Lung (tissue), 11 donors: ENCODE measurements at regions not wholly inside any gene's neighbourhood (a gene's known extent, or its start where the extent isn't known, plus 50 kb on each side); places are given as distances from the start of the nearest gene placed in this dataset.

ENCODE experiments used
- ATAC-seq: fragments of 200-7000 bp; cut with Tn5 transposase; one replicate; pipeline ENCODE4 v1.9.1; 2020; ENCODE audit warnings: moderate number of reproducible peaks; ENCODE audit not compliant: insufficient read depth, low FRiP score
- DNase-seq, 3 donors: peaks; one replicate each; pipeline ENCODE4 v3.0.0-alpha.2; 2013 to 2017
- H3K27ac ChIP-seq, 2 donors: one replicate each; pipeline ENCODE4 v1.5.1; 2013; ENCODE audit warnings: mild to moderate bottlenecking in 2 of 2, moderate library complexity in 2 of 2, control low read depth in 1 of 2, inconsistent platforms in 1 of 2, low read depth in 1 of 2, low read length in 1 of 2
- H3K27me3 ChIP-seq, 3 donors: one replicate each; pipeline ENCODE4 v1.5.1; 2013; ENCODE audit warnings: low read length in 2 of 3; ENCODE audit not compliant: control insufficient read depth in 3 of 3, insufficient read depth in 3 of 3
- H3K36me3 ChIP-seq, 4 donors: one replicate each; pipeline ENCODE4 v1.5.1; 2013; ENCODE audit warnings: low read length in 4 of 4, mild to moderate bottlenecking in 1 of 4, moderate library complexity in 1 of 4; ENCODE audit not compliant: control insufficient read depth in 4 of 4, insufficient read depth in 4 of 4
- H3K4me1 ChIP-seq, 5 donors: one replicate each; pipeline ENCODE4 v1.5.1; 2013; ENCODE audit warnings: low read length in 5 of 5, mild to moderate bottlenecking in 2 of 5, moderate library complexity in 1 of 5; ENCODE audit not compliant: control insufficient read depth in 5 of 5, insufficient read depth in 5 of 5
- H3K4me3 ChIP-seq: one replicate; pipeline ENCODE4 v1.5.1; 2013; ENCODE audit warnings: mild to moderate bottlenecking, control low read depth, moderate library complexity
- H3K9ac ChIP-seq, 2 donors: one replicate each; pipeline ENCODE4 v1.5.1; 2013; ENCODE audit warnings: low read length in 2 of 2, control low read depth in 1 of 2; ENCODE audit not compliant: insufficient read depth in 1 of 2
- H3K9me3 ChIP-seq, 4 donors: one replicate each; pipeline ENCODE4 v1.5.1; 2013; ENCODE audit warnings: low read length in 3 of 4, mild to moderate bottlenecking in 1 of 4, moderate library complexity in 1 of 4; ENCODE audit not compliant: control insufficient read depth in 4 of 4, insufficient read depth in 3 of 4
- WGBS, 2 donors: extraction: QIAGEN DNeasy Blood & Tissue Kit; methylation state at CpG; one replicate each; pipeline ENCODE4 v1.1.7; 2013; 5-methylcytosine and 5-hydroxymethylcytosine counted together
- TF ChIP-seq, protein P1 (sequence below): IDR thresholded peaks from 2 replicates; pipeline ENCODE4 v1.5.1; 2012; ENCODE audit warnings: mild to moderate bottlenecking; ENCODE audit errors: control extremely low read depth, extremely low read depth
- donor health status: control.
- donor health status: control.
- donor health status: Bipolar disorder and iron deficiency.
- donor health status: healthy.
- donor health status: DM: yes; HTN: yes; CAD: no.

DNA sequence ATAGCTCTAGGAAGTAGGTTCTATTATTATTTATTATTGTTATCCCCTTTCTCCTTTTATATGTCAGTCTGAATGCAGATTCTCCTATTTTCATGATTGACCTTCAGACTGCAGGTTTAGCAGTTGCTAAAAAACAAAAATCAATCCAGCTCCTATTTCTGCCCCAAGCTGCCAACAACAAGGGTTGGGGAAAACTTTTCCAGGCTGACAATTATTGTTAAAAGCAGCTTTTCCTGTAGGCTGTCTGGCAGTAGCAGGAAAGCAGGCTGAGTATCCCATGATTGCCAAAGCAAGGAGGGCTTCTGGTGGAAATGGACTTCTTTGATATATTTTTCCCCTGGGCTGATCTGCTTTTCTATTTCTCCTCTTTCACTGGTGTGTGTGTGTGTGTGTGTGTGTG is 78.0 kb upstream of the CTLA4 start:
- H3K4me1 ChIP-seq, result peaks cover 0 to 8% (median 4%) of the 10 kb centered on the region in 5 donors
- TF ChIP-seq, protein P1, sequence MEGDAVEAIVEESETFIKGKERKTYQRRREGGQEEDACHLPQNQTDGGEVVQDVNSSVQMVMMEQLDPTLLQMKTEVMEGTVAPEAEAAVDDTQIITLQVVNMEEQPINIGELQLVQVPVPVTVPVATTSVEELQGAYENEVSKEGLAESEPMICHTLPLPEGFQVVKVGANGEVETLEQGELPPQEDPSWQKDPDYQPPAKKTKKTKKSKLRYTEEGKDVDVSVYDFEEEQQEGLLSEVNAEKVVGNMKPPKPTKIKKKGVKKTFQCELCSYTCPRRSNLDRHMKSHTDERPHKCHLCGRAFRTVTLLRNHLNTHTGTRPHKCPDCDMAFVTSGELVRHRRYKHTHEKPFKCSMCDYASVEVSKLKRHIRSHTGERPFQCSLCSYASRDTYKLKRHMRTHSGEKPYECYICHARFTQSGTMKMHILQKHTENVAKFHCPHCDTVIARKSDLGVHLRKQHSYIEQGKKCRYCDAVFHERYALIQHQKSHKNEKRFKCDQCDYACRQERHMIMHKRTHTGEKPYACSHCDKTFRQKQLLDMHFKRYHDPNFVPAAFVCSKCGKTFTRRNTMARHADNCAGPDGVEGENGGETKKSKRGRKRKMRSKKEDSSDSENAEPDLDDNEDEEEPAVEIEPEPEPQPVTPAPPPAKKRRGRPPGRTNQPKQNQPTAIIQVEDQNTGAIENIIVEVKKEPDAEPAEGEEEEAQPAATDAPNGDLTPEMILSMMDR, result no peak
- H3K9me3 ChIP-seq, result no peaks in the 10 kb centered on the region
- ATAC-seq (no peak), DNase-seq (no peak)
- no peaks in the 10 kb centered on the region for H3K27me3 ChIP-seq
- no peaks in the 10 kb centered on the region for H3K36me3 ChIP-seq
- no peak overlapping the region for H3K4me3 ChIP-seq
- no peak overlapping the region for H3K27ac ChIP-seq
- no peak overlapping the region for H3K9ac ChIP-seq

DNA sequence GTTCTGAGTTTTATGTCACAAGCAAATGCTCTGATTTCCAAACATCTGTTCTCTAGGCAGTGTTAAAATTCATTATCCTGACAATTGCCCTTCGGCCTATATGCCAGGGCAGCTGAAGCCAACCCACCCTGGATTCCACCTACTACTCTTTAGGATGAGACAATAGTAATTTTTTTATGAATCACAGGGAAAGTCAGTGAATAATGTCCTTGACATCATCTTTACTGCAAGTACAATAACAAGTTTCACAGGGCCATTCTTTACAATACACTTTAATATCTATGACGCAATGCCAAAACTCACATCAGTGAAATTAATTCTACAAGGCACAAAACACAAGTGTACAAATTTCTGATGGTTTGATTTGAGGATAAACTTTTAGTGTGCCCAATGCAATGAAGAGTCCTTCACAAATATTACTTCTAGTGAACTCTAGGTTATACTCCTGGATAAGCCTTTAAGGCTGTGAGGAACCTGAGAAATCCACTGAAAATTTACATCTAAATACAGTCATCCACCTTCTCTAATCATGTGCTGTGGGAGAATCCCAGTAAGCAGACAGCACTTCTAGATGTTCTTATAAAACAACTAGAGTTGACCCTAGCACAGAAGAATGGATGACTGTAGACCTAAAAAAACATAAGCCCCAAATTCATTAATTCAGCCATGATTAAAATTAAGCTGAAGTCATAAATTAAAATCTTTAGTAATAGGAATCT is 77.3 kb upstream of the CTLA4 start:
- Histone ChIP-seq H3K27ac (no peak overlapping the region), H3K36me3 (no peaks in the 10 kb centered on the region), H3K9ac (no peak overlapping the region), H3K9me3 (no peaks in the 10 kb centered on the region), H3K4me3 (no peak overlapping the region), H3K27me3 (no peaks in the 10 kb centered on the region), H3K4me1 (peaks cover 0 to 8% (median 4%) of the 10 kb centered on the region in 5 donors)
- 91 to 96% methylated on average over 2 of the region's 2 CpGs for WGBS, 2 donors
- no peak for DNase-seq
- TF ChIP-seq, protein P1, result no peak
- ATAC-seq, result no peak

DNA sequence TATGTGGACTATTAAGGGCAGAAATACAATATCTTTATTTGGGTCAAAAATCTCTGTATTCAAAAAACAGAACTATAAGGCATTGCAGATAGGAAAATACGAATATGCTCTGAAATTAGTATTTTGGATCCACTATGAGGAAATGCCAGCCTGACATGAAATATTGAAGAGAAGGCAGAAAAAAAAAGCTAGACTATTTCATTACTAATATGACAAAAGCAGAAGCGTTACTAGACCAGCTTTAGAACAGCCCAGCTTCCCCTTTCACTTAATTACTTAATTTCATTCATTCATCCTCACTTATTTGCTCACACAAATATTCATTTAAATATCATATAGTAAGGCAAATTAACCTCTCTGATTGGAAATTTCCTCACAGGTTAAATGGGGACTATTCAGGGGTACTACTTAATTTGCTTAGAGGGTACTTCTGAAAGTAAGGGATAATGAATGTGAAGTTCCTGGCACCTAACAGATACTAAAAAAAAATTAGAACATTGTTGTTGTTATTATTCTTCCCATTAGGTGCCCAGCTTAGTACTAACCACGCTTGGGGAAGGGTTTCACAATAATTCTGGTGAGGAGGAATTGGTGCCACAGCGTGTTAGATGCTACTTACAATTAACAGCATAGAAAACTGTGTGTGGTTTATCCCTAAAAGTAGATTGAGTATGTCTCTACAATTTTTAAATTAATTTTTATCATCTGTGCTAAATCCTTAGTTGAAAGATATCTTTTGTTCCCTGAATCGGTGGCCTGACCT is 71.1 kb upstream of the CTLA4 start:
- no peak overlapping the region for H3K9ac ChIP-seq
- WGBS, 2 donors, result 59 to 70% methylated on average over 5 of the region's 5 CpGs
- no peaks in the 10 kb centered on the region for H3K27me3 ChIP-seq
- peaks cover 0 to 8% (median 3%) of the 10 kb centered on the region in 5 donors for H3K4me1 ChIP-seq
- DNase-seq, result no peak
- H3K36me3 ChIP-seq, result no peaks in the 10 kb centered on the region
- ATAC-seq, result no peak
- peaks cover 0 to 2% (median 0%) of the 10 kb centered on the region in 4 donors for H3K9me3 ChIP-seq
- H3K27ac ChIP-seq, result no peak overlapping the region
- no peak overlapping the region for H3K4me3 ChIP-seq
- TF ChIP-seq, protein P1, result no peak
